HG02623 (cell line): ENCODE measurements at regions not wholly inside any gene's neighbourhood (a gene's known extent, or its start where the extent isn't known, plus 50 kb on each side); places are given as distances from the start of the nearest gene placed in this dataset.
"Not testable (repeated sequence)": the region's sequence is repeated elsewhere in the genome, so short reads cannot be mapped to it uniquely, and the experiment has no call there.

Experiments used
- ATAC-seq: cut with Tn5 transposase; IDR thresholded peaks from one replicate; pipeline ENCODE4 v1.9.1; 2021; ENCODE audit warnings: moderate library complexity; ENCODE audit not compliant: unreplicated experiment

DNA sequence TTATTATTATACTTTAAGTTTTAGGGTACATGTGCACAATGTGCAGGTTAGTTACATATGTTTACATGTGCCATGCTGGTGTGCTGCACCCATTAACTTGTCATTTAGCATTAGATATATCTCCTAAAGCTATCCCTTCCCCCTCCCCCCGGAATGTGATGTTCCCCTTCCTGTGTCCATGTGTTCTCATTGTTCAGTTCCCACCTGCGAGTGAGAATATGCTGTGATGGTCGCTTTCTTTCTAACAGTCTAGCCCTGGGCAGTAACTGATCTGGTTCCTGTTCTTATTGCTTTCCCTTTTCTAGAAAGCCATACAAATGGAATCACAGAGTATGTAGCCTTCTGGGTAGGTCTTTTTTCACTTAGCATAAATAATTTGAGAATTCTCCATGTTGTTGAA, 311.1 kb upstream of the CNTNAP2 start:
- ATAC-seq: not testable (repeated sequence)

DNA sequence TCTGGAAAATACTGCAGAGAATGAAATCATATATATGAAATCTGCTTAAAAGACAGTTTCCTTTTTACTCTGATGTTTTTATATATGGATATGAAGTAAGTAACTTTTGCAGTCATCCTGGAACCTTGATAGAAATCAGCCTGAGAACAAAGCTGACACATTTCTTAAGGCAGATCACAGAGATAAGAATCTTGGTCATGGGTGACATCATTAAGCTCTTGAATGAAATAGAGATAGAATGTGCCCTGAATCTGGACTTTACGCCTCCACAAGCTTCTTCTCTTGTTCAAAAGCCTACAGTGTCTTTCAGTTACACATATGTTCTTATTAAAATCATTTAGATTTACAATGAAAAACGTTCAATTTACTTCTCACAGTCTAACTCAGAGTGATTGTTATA, 319.1 kb upstream of the CNTNAP2 start:
- no peak for ATAC-seq

DNA sequence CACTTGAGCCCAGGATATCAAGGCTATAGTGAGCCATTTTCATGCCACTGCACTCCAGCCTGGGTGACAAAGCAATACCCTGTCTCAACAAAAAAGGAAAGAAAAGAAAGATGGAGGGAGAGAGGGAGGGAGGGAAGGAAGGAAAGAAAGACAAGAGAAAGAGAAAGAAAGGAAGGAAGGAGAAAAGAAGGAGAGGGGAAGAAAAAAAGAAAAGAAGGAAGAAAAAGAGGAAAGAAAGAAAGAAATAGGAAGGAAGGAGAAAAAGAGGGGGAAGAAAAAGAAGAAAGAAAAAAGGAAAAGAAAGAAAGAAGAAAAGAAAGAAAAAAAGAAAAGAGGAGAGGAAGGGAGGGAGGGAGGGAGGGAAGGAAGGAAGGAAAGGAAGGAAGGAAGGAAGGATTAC, 321.5 kb upstream of the CNTNAP2 start:
- no peak for ATAC-seq

DNA sequence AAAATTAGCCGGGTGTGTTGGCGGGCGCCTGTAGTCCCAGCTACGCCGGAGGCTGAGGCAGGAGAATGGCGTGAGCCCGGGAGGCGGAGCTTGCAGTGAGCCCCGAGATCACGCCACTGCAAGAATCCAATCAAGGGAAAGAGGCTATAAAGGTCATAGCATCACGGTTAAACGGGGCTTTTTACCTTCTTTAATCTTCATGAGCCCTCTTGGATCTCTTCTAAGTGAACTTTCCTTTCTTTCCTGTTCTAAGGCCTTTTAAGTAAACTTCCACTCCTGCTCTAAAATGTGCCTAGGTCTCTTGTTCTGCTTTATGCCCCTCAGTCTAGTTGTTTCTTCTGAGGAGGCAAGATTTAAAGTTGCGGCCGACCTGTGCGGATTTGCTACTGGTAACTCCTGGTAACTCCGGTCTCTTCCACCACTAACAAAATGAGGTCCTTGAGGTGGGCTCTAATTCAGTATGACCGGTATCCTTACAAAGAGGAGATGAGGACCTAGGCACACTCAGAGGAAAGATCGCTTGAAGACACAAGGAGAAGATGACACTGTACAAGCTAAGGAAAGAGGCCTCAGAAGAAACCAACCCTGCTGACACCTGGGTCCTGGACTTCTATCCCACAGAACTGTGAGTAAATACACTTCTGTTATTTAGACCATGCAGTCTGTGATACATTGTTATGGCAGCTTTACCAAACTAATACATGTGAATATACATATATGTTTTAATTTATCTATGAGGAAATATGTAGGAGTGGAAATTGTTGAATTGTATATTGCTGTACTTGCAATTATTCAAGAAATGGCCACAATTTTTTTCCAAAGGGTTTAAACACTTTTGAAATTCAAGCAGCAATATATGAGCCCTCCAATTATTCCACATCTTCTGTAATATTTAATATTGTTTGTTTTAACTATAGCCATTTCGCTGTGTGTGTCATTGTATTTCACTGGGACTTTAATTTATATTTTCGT, 331.5 kb upstream of the CNTNAP2 start:
- no peak for ATAC-seq

DNA sequence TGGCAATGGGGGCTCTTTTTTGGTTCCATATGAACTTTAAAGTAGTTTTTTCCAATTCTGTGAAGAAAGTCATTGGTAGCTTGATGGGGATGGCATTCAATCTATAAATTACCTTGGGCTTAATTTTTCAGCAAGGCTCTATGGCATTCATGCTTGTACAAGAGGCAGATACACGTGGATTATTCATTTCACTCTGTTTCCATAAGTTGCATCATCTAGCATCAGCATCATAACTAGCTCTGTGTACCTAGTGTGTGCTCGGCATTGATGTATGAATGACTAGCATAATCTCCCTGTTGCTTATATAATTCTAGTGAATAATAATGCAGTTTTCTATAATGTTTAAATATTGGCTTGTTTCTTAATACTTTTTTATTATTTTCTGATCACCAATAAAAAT, 335.2 kb upstream of the CNTNAP2 start:
- not testable (repeated sequence) for ATAC-seq

DNA sequence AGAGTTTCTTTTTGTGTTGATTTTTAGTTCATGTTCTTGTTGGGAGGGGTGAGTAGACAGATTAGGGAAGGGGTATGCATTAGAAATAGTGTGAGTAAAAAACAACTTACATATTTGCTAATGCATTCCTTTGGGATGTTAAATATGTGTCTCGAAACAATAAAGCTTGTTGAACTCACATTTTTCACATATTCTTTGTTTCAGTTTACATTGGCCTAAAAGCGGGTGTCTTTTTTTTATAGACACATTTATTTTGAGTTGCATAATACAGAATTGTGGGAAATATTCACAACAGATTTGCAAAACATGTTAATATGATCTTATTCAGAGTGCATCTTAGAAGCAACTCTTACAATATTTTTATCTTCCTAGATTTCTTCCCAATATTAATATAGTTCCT, 337.5 kb upstream of the CNTNAP2 start:
- ATAC-seq: no peak

DNA sequence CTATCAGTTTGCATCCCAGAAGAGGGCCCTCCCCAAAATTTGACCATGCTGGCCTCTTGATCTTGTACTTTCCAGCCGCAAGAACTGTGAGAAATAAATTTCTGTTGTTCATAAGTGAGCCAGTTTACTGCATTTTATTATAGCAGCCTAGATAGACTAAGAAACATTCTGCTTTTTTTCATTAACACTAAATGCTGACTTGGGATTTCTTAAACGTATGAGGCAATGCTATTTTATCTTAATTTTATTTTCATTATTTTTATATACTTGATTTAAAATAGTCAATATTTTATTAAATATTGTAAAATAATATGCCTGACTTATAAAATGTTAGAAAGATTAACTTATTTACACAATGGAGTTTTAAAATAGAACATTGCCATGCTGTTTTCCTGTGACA, 341.8 kb upstream of the CNTNAP2 start:
- no peak for ATAC-seq

DNA sequence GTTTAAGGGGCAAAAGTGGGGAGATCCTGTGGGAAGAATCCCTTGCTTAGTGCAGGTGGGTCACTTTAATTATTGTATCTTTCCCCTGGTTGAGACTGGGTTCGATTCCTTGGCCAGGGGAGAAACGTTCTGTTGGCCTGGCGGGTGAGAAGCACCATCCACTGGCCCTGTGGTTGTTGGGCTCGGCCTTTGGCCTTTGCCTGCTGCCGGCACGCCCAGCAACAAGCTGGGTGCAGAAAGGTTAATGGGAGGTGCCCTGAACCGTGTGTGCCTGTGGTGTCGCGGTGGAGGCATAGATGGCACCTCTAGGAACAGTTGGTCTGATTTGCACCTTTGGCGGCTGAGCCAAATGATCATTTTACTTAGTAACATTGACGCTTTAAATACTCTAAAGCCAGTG, 363.6 kb upstream of the CNTNAP2 start:
- no peak for ATAC-seq

DNA sequence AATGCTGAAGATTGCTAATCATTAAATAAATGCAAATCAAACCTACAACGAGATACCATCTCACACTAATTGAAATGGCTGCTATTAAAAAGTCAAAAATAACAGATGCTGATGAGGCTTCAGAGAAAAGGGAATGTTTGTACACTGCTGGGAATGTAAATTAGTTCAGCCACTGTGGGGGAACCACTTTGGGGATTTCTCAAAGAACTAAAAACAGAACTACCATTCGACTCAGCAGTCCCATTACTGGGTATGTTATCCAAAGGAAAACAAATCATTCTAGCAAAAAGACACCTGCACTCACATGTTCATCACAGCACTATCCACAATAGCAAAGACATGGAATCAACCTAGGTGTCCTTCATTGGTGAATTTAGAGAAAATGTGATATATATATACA, 379.0 kb upstream of the CNTNAP2 start:
- ATAC-seq: peak; percentile 70

DNA sequence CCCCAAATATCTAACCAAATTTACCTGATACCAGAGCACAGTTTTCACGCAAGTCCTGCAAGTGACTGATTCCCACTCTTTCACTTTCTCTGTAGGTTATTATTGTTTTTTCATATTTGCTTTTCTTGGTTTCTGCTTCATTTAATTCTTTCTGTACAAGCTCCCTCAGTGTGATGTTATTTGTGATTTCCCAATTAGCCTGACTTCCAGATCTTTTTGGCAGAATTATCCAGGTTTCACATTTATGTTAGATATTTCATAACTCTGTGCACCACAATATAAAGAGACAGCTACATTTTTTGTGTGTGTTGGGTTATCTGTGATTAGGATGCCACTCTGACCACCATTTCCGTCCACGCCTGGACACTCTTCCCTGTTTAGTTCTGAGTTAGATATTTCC, 381.5 kb upstream of the CNTNAP2 start:
- no peak for ATAC-seq

DNA sequence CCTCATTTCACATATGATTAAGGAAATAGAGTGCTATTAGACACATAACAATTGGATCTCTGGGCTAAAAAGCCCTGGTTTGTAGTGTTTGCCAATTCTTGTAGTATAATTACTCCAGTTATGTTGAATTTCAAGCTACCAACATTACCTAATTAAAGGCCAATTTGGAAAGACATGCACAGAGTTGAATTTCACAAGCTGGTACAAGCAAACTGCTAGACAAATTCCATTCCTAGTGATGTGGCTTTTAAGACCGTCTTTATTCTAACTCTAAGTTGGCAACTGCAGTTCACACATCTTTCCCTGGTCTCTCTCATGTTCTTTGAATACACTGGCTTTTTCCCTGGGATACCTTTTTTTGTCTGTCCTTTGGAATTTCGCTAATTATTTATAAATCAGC, 384.1 kb upstream of the CNTNAP2 start:
- no peak for ATAC-seq

DNA sequence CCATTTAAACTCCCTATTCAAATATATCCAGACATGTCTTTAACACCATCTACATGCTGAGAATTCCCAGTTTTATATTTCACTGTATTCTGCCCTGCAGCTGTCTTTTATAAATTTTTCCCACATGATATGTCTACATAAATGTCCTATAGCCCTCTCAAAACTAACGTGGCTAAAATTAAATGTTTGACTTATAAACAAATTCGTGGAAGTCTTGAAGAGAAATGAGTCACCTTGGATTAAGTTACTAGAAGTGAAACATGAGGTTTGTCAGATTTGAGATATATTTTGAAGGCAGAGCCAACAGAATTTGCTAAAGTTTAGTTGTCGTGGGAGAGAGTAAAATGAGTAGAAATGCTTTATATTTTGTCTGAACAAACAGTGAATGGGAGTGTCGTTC, 386.9 kb upstream of the CNTNAP2 start:
- no peak for ATAC-seq

DNA sequence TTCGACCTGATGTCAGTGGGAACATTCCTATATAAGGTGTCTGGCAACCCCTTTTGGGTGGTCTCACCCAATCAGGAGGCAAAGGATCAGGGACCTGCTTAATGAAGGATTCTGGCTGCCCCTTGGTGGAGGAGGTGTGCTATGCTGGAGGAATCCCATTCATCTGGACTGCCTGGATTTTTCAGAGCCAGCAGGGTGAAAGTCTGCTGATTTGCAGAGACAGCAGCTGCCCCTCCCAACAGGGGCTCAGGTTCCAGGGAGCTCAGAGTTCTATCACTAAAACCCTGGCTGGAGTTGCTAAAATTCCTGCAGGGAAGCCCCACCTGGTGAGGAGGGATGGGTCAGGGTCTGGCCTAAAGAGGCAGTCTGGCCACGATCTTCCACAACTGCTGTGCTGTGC, 398.5 kb upstream of the CNTNAP2 start:
- no peak for ATAC-seq

DNA sequence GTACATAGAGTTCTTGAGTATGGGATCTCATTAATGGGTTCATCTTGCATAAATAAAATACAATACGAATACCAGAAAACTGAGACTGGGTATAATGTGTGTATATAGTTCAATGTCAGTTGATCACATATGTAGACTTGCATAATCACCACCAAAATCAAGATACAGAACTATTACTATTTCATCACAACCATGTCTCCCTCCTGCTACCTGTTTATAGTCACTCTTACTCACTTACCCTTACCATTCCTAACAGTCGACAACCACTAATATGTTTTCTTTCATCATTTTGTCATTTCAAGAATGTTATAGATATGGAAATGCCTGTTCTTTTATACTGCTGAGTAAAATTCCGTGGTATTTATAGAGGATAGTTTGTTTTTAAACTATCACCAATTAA, 416.1 kb upstream of the CNTNAP2 start:
- ATAC-seq: no peak

DNA sequence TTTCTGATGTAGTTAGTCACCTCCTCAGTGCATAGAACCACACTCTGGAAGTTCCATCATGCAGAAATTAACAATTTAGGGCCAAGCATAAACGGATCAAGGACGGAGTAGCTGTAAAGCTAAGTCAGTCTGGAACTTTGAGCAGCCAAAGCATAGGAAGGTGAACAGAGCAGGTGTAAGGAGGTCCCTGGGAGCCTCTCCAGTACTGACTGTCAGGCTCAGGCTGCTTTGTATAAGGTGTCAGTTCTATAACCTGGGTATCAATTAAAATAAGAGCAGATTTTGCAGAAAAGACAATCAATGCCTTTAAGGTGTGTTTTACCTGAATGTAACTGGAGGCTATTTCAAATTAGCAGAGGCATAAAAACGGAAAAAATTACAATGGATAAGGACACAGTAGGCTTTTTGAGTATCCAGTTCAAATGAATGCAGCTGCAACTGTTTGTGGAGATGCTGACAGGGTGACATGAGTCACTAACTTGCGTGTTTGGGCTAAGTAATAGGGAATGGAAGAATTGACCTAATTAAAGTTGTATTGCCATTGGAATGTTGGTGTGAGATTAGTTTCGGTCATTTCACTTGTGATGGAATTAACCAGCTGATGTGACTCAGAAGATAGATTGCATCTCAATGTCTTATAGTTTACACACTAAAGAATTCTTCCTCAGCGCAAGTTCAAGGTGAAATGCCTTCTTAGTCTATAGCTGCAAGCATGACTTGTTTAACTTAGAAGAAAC, 417.9 kb upstream of the CNTNAP2 start:
- ATAC-seq: no peak

DNA sequence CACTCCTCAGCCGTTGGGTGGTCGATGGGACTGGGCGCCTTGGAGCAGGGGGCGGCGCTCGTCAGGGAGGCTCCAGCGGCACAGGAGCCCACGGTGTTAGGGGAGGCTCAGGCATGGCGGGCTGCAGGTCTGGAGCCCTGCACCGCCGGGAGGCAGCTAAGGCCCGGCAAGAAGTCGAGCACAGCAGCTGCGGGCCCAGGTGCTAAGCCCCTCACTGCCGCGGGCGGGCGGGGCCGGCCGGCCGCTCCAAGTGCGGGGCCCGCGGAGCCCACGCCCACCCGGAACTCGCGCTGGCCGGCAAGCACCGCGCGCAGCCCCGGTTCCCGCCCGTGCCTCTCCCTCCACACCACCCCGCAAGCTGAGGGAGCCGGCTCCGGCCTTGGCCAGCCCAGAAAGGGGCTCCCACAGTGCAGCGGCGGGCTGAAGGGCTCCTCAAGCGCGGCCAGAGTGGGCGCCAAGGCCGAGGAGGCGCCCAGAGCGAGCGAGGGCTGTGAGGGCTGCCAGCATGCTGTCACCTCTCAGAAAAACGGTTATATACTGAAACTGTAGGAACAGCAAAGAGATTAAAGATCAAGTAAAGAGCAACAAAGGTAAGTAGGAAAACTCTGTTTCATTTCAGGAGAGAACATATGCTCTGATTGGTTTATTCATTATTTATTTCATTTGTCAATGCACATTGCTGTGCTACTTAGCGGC, 419.0 kb upstream of the CNTNAP2 start:
- ATAC-seq: not testable (repeated sequence)

DNA sequence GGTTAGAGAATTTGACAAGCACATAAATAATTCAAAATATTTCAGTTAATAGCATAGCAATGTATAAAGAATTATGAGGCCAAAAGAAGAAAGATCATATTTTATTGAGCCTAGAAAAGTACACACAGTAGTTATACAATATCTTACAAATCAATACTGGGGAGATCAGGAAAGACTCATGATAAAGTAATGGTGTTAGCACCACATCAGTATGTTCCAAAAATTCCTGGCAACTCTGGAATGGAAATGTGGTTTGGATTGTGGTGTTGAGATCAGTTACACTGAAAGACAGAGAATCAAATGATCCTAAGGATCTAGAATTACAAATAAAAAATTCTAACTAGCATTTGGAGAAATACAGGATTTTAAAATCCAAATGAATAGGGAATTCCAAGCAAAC, 420.5 kb upstream of the CNTNAP2 start:
- no peak for ATAC-seq

DNA sequence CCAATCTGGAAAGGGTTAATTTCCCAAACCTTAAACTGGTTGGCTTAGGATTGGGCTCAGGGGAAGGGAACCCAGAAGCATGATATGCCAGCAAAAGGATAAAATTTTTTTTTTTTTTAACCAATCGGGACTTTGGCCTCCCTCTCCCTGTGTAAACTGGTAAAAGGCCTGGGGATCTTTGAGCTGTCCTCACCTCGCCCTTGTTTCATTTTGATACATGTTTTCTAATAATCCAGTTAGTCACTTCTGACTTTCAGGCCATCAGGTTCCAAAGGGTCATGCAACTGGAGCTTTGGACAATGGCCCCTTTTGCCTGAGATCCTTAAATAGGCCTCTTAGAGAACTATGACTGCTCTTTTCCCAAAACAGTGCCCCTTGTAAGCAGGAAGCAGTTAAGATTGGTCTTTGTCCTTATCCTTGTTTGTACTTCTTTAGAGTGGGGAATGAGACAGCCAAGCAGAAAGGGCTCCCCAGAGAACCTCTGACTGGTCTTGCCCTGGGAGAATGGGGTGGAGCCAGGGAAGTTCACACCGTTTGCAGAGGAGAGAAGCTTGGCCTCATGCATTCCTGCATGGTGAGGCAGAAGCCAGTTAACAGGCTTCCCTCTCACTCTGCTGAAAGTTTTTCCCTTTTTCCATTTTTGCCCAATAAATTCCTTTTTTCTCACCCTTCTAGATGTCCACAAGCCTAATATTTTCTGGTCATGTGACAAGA, 424.2 kb upstream of the CNTNAP2 start:
- no peak for ATAC-seq

DNA sequence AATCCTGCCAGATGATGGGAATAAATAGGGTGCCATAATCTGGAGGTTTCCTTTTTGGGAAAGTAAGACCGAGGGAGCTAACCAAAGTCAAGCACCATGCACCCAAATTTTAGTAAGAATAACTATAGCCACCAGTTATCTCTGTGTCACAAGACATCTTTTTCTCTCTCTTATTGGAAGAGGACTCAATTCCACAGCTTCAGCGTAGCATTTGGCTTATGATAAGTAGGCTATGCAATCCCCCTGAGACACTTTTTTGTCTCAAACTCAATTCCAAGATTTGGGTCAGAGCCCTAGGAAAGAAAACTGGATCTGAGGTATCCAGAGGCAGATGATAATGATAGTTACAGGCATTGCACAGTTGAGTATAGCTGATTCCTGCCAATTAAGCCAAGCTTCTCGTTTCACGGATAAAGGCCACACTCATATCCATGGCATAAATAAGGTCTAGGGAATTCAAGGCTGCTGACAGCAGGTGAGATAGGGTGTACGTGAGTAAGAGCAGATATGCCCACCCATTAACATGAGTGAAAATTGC, 425.2 kb upstream of the CNTNAP2 start:
- ATAC-seq: no peak

DNA sequence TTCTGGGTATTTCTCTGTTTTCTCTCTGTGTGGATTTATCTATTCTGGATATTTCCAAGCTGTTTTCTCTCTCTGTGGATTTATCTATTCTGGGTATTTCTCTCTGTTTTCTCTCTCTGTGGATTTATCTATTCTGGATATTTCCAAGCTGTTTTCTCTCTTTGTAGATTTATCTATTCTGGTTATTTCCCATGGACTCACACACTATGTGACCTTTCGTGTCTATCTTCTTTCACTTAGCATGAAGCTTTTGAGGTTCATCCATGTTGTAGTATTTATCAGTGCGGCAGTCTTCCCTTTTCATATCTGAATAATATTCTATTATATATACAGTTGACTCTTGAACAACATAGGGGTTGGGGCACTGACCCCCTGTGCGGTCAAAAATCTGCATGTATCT, 435.0 kb upstream of the CNTNAP2 start:
- ATAC-seq: no peak

DNA sequence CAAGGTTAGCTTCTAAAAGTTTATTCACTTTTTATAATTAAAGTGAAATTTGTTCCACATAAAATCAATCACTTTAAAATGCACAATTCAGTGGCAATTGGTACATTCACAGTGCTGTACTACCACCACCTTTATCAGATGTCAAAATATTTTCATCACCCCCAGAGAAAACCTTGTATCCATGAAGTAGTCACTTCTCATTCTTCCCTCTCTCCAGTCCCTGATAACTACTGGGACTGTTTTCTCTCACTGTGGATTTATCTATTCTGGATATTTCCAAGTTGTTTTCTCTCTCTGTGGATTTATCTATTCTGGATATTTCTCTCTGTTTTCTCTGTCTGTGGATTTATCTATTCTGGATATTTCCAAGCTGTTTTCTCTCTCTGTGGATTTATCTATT, 435.4 kb upstream of the CNTNAP2 start:
- ATAC-seq: no peak
